ENCODE measurements at regions not wholly inside any gene's neighbourhood (a gene's known extent, or its start where the extent isn't known, plus 50 kb on each side); places are given as distances from the start of the nearest gene placed in this dataset.

DNA sequence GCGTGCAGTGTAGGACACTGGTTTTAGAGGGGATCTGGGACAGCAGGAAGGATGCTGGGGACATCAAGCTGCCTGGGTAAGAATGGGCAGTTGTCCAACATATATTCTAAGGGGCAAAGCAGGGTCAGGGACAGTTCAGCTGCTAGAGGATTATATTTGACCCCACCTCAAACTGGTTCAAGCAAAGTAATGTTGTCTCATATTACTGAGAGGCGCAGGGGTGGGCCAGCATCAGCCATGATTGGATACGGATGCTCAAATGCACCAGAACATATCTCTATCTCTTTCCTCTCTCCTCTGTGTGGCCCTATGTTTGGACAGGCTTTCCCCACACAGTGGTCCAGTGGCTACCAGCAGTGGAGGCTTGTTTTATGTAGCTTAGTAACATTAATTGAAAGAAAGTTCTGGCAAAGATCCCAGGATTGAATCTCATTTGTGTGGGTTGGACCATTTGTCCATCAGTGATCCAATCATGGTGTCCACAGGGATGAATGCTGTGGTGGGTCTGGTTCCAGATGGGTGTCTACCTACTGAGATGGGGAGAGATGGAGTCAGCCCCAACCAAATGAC, 49.8 kb upstream of the RGMA start:
- no peak for DNase-seq

Data from DMS53 (cell line).